Transverse colon (tissue), 4 donors: ENCODE measurements at regions not wholly inside any gene's neighbourhood (a gene's known extent, or its start where the extent isn't known, plus 50 kb on each side); places are given as distances from the start of the nearest gene placed in this dataset.

Experiments used
- EP300 ChIP-seq: sonication (generic); formaldehyde crosslinking; IDR thresholded peaks from one replicate; pipeline ENCODE4 v1.6.1; 2017; ENCODE audit warnings: antibody characterized with exemption, low read depth
- POLR2A ChIP-seq: fragments of 450-650 bp; IDR thresholded peaks from one replicate; pipeline ENCODE4 v1.6.1; 2016; ENCODE audit warnings: antibody characterized with exemption, mild to moderate bottlenecking, moderate library complexity
- POLR2AphosphoS5 ChIP-seq, 3 donors: sonication (generic); formaldehyde crosslinking; IDR thresholded peaks; one replicate each; pipeline ENCODE4 v1.6.1; 2016; ENCODE audit warnings: antibody characterized with exemption in 3 of 3
- TF ChIP-seq, protein P1 (sequence below), 5 experiments: fragments of 200-600 bp in 3 of 5; fragments of 450-650 bp in 2 of 5; sonication (generic) in 3 of 5; IDR thresholded peaks; 1 replicate in 2 of 5; 2 replicates in 3 of 5; pipeline ENCODE4 v1.5.1; 2016 to 2017; ENCODE audit warnings: antibody characterized with exemption in 5 of 5, inconsistent platforms in 3 of 5, mild to moderate bottlenecking in 2 of 5, moderate library complexity in 1 of 5

DNA sequence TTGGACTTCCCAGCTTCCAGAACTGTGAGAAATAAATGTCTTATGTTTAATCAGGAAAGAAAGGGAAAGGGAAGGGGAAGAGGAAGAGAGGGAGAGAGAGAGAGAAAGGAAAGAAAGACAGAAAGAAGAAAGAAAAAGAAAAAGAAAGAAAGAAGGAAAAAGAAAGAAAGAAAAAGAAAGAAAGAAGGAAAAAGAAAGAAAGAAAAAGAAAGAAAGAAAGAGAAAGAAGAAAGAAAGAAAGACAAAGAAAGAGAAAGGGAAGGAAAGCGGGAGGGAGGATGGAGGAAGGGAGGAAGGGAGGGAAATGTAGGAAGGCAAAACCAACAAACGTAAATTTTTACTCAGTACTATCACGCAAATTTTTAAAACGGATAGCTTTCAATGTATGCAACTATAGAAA, 2281.8 kb downstream of the LRRC4C start:
- TF ChIP-seq, protein P1, sequence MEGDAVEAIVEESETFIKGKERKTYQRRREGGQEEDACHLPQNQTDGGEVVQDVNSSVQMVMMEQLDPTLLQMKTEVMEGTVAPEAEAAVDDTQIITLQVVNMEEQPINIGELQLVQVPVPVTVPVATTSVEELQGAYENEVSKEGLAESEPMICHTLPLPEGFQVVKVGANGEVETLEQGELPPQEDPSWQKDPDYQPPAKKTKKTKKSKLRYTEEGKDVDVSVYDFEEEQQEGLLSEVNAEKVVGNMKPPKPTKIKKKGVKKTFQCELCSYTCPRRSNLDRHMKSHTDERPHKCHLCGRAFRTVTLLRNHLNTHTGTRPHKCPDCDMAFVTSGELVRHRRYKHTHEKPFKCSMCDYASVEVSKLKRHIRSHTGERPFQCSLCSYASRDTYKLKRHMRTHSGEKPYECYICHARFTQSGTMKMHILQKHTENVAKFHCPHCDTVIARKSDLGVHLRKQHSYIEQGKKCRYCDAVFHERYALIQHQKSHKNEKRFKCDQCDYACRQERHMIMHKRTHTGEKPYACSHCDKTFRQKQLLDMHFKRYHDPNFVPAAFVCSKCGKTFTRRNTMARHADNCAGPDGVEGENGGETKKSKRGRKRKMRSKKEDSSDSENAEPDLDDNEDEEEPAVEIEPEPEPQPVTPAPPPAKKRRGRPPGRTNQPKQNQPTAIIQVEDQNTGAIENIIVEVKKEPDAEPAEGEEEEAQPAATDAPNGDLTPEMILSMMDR (IDR thresholded peaks at IDR 0.05): no peak
- TF ChIP-seq POLR2AphosphoS5 (IDR thresholded peaks at IDR 0.05) (no peak), EP300 (no peak), POLR2A (no peak)
